Heart right ventricle (tissue), 16 donors: ENCODE measurements at regions not wholly inside any gene's neighbourhood (a gene's known extent, or its start where the extent isn't known, plus 50 kb on each side); places are given as distances from the start of the nearest gene placed in this dataset.

Source experiments
- ATAC-seq, 8 donors: fragments of 200-7000 bp; cut with Tn5 transposase; one replicate each; pipeline ENCODE4 v1.9.1; 2020; ENCODE audit warnings: mild to moderate bottlenecking in 8 of 8, moderate library complexity in 8 of 8, moderate number of reproducible peaks in 1 of 8
- DNase-seq, 2 donors: peaks; one replicate each; pipeline ENCODE4 v3.0.0-alpha.2; 2020
- H3K27ac ChIP-seq, 10 donors: fragments of 200-600 bp; sonication (generic) in 2 of 10; one replicate each; pipeline versions ENCODE4 v1.5.0 to v1.8.0; 2020 to 2022; ENCODE audit warnings: mild to moderate bottlenecking in 3 of 10
- H3K27me3 ChIP-seq, 7 donors: fragments of 200-600 bp; one replicate each; pipeline ENCODE4 v1.8.0; 2021 to 2022; ENCODE audit warnings: mild to moderate bottlenecking in 2 of 7
- H3K36me3 ChIP-seq, 9 donors: fragments of 200-600 bp; sonication (generic) in 1 of 9; one replicate each; pipeline versions ENCODE4 v1.5.0 to v1.8.0; 2020 to 2022; ENCODE audit warnings: mild to moderate bottlenecking in 2 of 9
- H3K4me1 ChIP-seq, 9 donors: fragments of 200-600 bp; sonication (generic) in 1 of 9; one replicate each; pipeline versions ENCODE4 v1.5.0 to v1.8.0; 2020 to 2022; ENCODE audit warnings: mild to moderate bottlenecking in 4 of 9
- H3K4me3 ChIP-seq, 10 donors: fragments of 200-600 bp; sonication (generic) in 2 of 10; one replicate each; pipeline versions ENCODE4 v1.5.0 to v1.8.0; 2020 to 2022; ENCODE audit warnings: mild to moderate bottlenecking in 7 of 10, moderate library complexity in 2 of 10
- H3K9me3 ChIP-seq, 11 donors: fragments of 200-600 bp in 10 of 11; sonication (generic) in 2 of 11; one replicate each; pipeline versions ENCODE4 v1.5.0 to v1.8.0; 2013 to 2022; ENCODE audit warnings: mild to moderate bottlenecking in 2 of 11, control low read depth in 1 of 11, moderate library complexity in 1 of 11
- CTCF ChIP-seq, 9 donors: fragments of 200-600 bp; sonication (generic) in 2 of 9; IDR thresholded peaks; one replicate each; pipeline versions ENCODE4 v1.5.0 to v1.8.0; 2021 to 2022; ENCODE audit warnings: antibody characterized with exemption in 9 of 9, mild to moderate bottlenecking in 5 of 9, moderate library complexity in 1 of 9
- WGBS, 2 donors: extraction: QIAGEN DNeasy Blood & Tissue Kit; methylation state at CpG; one replicate each; pipeline ENCODE4 v1.1.7; 2013; ENCODE audit warnings: inconsistent platforms in 1 of 2; 5-methylcytosine and 5-hydroxymethylcytosine counted together
- intact Hi-C, 10 donors: fragments of 100-400 bp; cut with DNase I; formaldehyde crosslinking; loops; one replicate each; pipeline versions ENCODE4 v1.11.1 to v1.14.2; 2022
- donor health status: Arrhythmogenic right ventricular cardiomyopathy.
- donor health status: ischemic (EF 13 %, LVEDD 7.1; RV severe dilation, severe dysfunction).
- donor health status: healthy with polysubstance abuse.
- donor health status: DM: no; HTN: yes; CAD: no.
- donor health status: DM: no; HTN: no; CAD: no.
- donor health status: ischemic (EF 25% LVEDD 6.9; RV normal size, moderate dysfunction).
- donor health status: ischemic (EF 25% LVEDD 5.7; RV mildly dilated, moderate dysfunction).
- donor health status: healthy.
- donor health status: DM: yes; HTN: yes; CAD: no.
- donor health status: Ischemic cardiomyopathy.
- donor health status: ischemic (EF 35%, LVEDD 5.7; RV mildly dilated, moderate dysfunction).
- donor health status: nonischemic (EF 11% LVEDD 7.7; RV severe dilation, severe dysfunction).
- donor health status: DM: yes; HTN: yes; CAD: no.
- donor health status: PGD.
- donor health status: ischemic (EF 29% LVEDD 5.4; RV normal size, mild dysfunction).
- donor health status: nonischemic (EF 23%, LVEDD 6.1; RV moderate dilation, normal function).

DNA sequence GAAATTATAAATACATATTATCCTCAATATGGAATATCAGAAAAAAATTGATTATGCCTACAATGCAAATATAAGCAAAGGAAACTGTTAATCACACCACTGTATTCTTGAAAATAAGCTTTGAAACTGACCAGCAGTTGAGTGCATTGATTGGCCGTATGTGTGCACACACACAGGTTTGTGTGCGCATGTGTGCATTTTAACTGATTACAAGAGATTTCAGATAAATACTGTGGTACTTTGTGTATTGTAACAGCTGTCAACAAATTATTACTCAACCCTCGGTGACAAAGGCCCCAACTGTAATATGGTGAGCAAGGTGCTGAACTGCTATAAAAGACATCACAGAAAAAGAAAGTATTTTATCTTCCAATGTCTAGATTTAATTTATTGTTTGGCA, 1238.9 kb upstream of the ALCAM start:
- no peaks in the 10 kb centered on the region for H3K36me3 ChIP-seq
- 74 to 87% methylated on average over 3 of the region's 3 CpGs for WGBS, 2 donors
- no peak overlapping the region for H3K4me3 ChIP-seq
- peaks cover 0 to 28% (median 7%) of the 10 kb centered on the region in 11 donors for H3K9me3 ChIP-seq
- ATAC-seq (no peak), DNase-seq (no peak)
- H3K27me3 ChIP-seq = no peaks in the 10 kb centered on the region
- H3K4me1 ChIP-seq = no peaks in the 10 kb centered on the region
- intact Hi-C loops = no loop called here
- TF ChIP-seq CTCF (IDR thresholded peaks at IDR 0.05) = no peak
- H3K27ac ChIP-seq = no peak overlapping the region

DNA sequence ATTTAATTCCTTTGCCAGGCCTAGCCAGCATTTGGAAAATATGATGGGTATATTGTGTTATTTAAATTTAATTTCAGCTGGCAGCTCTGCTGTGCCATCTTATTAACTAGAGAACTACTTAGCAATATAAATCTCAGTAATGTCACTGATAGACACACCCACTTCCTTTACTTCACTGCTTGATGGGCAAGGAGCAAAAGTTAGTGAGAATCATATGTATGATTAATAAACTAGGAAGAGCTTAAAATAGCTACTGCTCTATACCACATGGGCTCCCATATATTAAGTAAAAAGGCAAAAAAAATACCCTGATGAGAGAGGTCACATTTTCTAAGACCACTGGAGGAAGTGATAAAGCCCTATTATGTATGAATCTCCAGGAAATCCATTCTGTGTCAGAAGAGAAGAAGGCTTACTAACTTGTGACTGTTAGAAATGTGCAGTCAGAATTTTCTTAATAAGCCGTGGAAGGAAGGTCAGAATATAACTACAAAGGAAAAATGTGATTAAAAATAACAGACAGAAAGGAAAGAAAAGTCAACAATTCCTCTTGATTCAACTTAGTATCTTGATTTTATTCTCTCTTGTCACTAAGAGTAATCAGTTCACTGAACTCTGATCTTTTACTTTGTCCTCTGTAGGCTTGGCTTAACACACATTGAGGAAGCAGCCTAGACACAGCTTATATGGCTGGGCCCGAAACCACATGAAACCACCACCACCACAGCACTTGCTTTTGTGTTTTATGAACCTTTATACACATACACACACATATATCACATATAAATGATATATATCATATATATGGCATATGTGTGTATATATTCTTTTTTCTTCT, 1233.9 kb upstream of the ALCAM start:
- ATAC-seq = no peak
- intact Hi-C loops = no loop called here
- no peak for DNase-seq
- H3K27me3 ChIP-seq = no peaks in the 10 kb centered on the region
- H3K36me3 ChIP-seq = no peaks in the 10 kb centered on the region
- H3K4me1 ChIP-seq = no peaks in the 10 kb centered on the region
- peaks cover 0 to 28% (median 7%) of the 10 kb centered on the region in 11 donors for H3K9me3 ChIP-seq
- WGBS, 2 donors = 72 to 73% methylated on average over 2 of the region's 2 CpGs
- H3K4me3 ChIP-seq = no peak overlapping the region
- H3K27ac ChIP-seq = no peak overlapping the region
- TF ChIP-seq CTCF (IDR thresholded peaks at IDR 0.05) = no peak

- Histone ChIP-seq H3K4me1 (no peaks in the 10 kb centered on the region), H3K27me3 (no peaks in the 10 kb centered on the region), H3K4me3 (no peak overlapping the region), H3K9me3 (peaks cover 0 to 24% (median 7%) of the 10 kb centered on the region in 11 donors), H3K27ac (no peak overlapping the region), H3K36me3 (no peaks in the 10 kb centered on the region)
- ATAC-seq = no peak
- no peak for TF ChIP-seq CTCF (IDR thresholded peaks at IDR 0.05)
- intact Hi-C loops = no loop called here
- DNase-seq = no peak
- WGBS, 2 donors = 80 to 84% methylated on average over 5 of the region's 5 CpGs
These were observed 1233.1 kb upstream of the ALCAM start for GRCh38 chr3:104133630-104134029.

DNA sequence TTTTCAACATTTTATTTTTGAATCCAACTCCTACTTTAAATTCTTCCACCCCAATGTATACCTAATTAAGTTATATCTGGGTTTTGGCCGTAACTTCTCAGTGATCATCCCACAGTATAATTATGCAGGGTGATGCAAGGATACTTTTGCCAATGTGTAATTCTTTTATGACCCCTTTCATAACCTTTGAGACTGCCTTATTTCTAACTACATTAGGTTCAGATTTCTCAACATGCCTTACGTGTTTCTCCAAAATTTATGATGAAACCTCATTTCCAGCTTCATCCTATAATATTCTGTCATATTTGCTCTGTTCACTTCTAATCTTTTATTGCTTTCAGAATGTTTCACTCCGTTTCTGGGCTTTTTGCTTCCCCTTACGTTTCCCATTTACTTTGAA, 1229.6 kb upstream of the ALCAM start:
- 76 to 81% methylated on average over 4 of the region's 4 CpGs for WGBS, 2 donors
- no peaks in the 10 kb centered on the region for H3K36me3 ChIP-seq
- H3K4me1 ChIP-seq = no peaks in the 10 kb centered on the region
- intact Hi-C loops = no loop called here
- ATAC-seq (no peak), DNase-seq (no peak)
- no peak overlapping the region for H3K27ac ChIP-seq
- TF ChIP-seq CTCF (IDR thresholded peaks at IDR 0.05) = no peak
- no peaks in the 10 kb centered on the region for H3K27me3 ChIP-seq
- H3K9me3 ChIP-seq = no peaks in the 10 kb centered on the region
- H3K4me3 ChIP-seq = no peak overlapping the region
